ENCODE measurements at regions not wholly inside any gene's neighbourhood (a gene's known extent, or its start where the extent isn't known, plus 50 kb on each side); places are given as distances from the start of the nearest gene placed in this dataset.
"Not testable (repeated sequence)": the region's sequence is repeated elsewhere in the genome, so short reads cannot be mapped to it uniquely, and the experiment has no call there.

DNA sequence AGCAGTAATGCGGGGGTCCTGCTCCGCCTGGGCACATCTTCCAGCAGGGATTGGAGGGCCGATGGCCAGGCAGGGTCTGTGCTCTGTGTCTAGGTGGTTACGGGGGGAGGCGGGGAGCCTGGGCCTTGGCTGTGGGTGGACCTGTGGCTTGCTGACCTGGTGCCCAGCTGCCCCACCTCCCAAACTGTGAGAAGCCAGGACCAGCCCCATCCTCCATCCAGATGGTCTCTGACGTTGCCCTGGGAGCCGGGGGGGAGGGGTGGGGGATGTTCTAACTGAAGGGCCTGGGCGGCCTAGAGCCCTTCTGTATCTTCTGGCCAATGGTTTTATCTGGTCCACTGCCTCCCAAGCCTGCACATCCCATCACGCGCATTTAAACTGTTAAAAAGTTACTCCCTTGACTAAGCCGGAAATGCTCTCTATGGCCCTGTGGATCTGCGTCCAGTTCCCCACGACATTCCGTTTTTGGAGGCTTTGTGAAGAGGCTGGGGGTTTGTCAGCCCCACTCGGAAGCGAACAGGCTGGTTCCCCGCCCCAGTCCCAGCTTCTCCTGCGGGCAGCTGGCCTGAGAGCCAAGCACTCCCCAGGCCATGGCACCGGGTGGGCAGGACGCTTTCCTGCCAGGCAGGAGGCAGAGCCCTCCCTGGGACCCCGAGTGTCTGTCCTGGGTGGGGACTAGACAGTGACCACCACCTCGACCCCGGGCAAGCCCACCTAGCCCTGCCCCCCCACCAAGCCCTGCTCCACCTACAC, 143.6 kb downstream of the IGLL1 start:
- not testable (repeated sequence) for H2AFZ ChIP-seq (ENCODE audit: low read length, unreplicated experiment); H3K79me2 ChIP-seq (ENCODE audit: control insufficient read depth, insufficient read depth, low read length, unreplicated experiment); H3K27ac ChIP-seq (ENCODE audit: low read depth, low read length); H3K4me3 ChIP-seq (ENCODE audit: low read depth, low read length); H3K4me1 ChIP-seq (ENCODE audit: control insufficient read depth, insufficient read depth, low read length, unreplicated experiment); H3K36me3 ChIP-seq (ENCODE audit: insufficient read depth, low read length); H3K27me3 ChIP-seq (ENCODE audit: insufficient read depth, low read length)

DNA sequence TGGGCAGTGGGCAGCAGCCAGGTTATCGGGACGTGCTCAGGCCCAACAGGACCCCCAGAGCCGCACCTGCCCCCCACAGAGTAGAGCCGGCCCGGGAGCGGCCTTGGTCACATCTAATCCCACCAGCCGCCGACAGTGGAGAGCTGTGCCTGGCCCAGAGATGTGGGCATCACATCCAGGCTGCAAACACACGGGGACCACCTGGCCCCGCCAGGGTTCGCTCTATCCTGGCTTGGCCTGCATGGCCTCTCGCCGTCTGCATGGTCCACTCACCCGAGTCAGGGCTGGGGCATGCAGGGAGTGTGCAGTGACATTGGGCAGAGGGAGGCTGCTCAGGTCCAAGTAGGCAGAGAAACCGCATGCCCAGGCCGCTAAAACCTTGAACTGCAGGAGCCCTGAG, 144.9 kb downstream of the IGLL1 start:
- H3K27ac ChIP-seq (ENCODE audit: low read depth, low read length); H3K27me3 ChIP-seq (ENCODE audit: insufficient read depth, low read length); H3K79me2 ChIP-seq (ENCODE audit: control insufficient read depth, insufficient read depth, low read length, unreplicated experiment); H3K4me1 ChIP-seq (ENCODE audit: control insufficient read depth, insufficient read depth, low read length, unreplicated experiment); H3K4me3 ChIP-seq (ENCODE audit: low read depth, low read length); H2AFZ ChIP-seq (ENCODE audit: low read length, unreplicated experiment); H3K36me3 ChIP-seq (ENCODE audit: insufficient read depth, low read length): not testable (repeated sequence)

DNA sequence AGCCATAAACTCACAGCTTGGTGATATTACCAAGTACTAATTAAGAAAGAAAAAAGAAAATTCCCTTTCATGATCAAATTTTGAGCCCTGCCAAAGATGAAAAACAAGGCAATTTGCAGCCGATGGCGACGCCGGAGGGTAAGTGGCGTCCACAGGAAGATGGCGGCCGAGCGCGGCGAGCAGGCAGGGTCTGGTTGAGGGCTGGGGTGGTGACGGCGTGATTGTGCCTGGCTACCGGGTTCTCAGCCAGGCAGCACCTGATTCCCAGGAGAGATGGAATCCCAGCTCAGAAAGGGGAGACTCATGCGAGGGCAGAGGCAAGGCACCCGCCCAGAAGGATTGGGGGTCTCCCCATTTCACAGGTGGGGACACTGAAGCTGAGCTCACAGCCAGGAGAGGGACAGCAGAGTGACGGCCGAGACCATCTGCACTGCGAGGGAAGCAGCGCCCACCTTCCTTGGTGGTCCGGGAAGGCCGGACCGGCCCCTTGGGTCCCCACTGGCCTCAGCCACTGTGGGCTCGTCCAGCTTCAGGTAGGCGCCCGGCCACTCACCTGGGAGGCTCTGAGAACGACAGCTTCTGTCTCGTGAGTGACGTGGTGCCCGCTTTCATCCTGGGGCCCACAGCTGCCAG, 145.8 kb downstream of the IGLL1 start:
- H3K79me2 ChIP-seq (ENCODE audit: control insufficient read depth, insufficient read depth, low read length, unreplicated experiment); H2AFZ ChIP-seq (ENCODE audit: low read length, unreplicated experiment); H3K4me1 ChIP-seq (ENCODE audit: control insufficient read depth, insufficient read depth, low read length, unreplicated experiment); H3K36me3 ChIP-seq (ENCODE audit: insufficient read depth, low read length); H3K27ac ChIP-seq (ENCODE audit: low read depth, low read length); H3K27me3 ChIP-seq (ENCODE audit: insufficient read depth, low read length); H3K4me3 ChIP-seq (ENCODE audit: low read depth, low read length): not testable (repeated sequence)

DNA sequence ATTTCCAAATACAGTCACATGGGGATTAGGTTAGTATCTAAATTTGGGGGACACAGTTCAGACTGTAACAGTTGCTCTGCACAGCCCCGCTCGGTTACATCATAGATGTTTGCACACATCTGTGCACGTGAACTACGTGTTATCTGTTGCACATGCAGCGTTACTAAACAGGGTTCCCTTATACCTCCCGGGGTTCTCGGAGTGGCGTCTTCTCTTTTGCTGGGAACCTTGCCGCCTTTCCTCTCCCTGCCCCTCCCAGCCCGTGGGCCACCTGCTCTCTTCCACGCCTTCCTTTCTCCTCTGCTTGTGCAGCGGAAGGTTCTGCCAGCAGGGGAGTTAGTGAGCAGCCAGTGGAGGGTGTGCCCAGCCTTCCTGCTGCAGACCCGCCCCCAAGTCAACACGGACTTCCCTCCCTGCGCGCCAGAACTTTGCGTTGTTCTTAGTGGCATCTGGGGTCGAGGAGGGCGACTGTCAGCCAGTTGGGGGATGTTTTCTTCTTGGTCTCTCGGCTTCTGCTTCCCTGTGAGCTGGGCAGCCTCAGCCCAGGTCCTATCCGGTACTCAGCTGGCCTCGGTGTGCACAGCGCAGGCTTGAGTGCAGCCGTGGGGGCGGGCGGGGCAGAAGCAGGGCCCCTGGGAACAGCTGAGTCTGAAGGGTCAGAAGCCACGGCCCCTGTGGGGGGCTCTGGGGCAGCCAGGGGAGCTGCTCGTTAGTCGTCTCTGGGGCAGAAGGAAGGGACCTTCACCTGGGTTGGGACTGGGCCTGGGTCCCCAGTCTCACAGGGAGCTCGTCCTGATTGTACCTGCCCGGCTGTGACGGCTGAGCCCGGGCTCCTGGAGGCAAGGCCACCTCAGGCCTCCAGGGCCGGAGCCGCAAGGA, 146.7 kb downstream of the IGLL1 start:
- H3K27ac ChIP-seq (ENCODE audit: low read depth, low read length); H3K27me3 ChIP-seq (ENCODE audit: insufficient read depth, low read length); H3K79me2 ChIP-seq (ENCODE audit: control insufficient read depth, insufficient read depth, low read length, unreplicated experiment); H3K4me1 ChIP-seq (ENCODE audit: control insufficient read depth, insufficient read depth, low read length, unreplicated experiment); H3K36me3 ChIP-seq (ENCODE audit: insufficient read depth, low read length); H2AFZ ChIP-seq (ENCODE audit: low read length, unreplicated experiment); H3K4me3 ChIP-seq (ENCODE audit: low read depth, low read length): not testable (repeated sequence)

DNA sequence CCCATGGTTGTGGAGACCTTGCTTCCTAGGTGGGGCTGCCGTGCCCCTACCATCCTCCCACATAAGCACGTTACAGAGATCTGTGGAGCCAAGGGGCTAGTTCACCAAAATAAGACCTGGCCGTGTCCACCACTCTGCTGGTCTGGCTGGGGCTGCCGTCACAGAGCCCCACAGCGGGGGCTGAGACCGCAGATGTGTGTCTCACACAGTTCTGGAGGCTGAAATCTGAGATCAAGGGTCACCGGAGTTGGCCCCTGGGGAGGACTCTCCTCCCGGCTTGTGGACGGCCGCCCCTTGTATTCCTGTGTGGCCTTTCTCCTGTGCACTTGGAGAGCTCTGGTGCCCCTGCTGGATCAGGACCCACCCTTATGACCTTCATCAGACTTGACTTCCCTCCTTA, 147.4 kb downstream of the IGLL1 start:
- H3K36me3 ChIP-seq (ENCODE audit: insufficient read depth, low read length); H3K79me2 ChIP-seq (ENCODE audit: control insufficient read depth, insufficient read depth, low read length, unreplicated experiment); H3K4me3 ChIP-seq (ENCODE audit: low read depth, low read length); H3K27me3 ChIP-seq (ENCODE audit: insufficient read depth, low read length); H3K4me1 ChIP-seq (ENCODE audit: control insufficient read depth, insufficient read depth, low read length, unreplicated experiment); H2AFZ ChIP-seq (ENCODE audit: low read length, unreplicated experiment); H3K27ac ChIP-seq (ENCODE audit: low read depth, low read length): not testable (repeated sequence)

DNA sequence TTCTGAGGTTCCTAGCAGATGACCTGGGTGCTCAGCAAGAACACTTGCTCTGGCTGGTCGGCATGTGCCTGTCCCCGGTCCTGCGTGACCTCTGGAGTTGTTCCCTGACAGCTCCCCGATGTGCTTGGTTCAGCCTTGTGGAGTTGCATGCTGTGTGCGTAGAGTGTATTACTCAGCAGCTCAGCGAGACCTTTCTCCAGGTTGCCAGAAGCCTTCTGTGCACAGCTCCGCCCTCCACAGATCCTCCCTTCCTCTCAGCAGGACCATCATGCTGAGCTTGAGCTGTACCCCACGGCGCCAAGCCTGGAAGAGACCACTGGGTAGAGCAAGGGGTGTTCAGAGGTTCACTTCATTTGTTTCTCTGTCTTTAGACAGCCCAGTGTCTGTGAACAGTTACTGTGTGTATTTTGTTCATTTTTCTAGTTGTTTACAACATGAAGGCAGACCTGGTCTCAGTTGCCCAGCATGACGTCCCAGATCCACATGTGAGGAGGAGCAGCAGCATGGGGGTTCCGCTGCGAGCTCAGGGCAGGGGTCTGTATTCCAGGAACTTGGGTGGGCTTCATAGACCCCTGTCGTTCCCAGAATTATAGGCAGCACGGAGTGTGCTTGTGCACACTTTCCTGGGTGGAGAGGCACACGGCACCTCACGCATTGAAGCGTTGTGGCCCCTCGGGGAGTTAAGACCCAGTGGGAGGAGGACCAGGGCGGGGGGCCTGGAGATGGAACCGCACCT, 148.6 kb downstream of the IGLL1 start:
- no peak overlapping the region for H3K27ac ChIP-seq (ENCODE audit: low read depth, low read length)
- H2AFZ ChIP-seq (ENCODE audit: low read length, unreplicated experiment) = no peak overlapping the region
- H3K79me2 ChIP-seq (ENCODE audit: control insufficient read depth, insufficient read depth, low read length, unreplicated experiment) = no peaks in the 10 kb centered on the region
- H3K4me3 ChIP-seq (ENCODE audit: low read depth, low read length) = no peak overlapping the region
- no peaks in the 10 kb centered on the region for H3K4me1 ChIP-seq (ENCODE audit: control insufficient read depth, insufficient read depth, low read length, unreplicated experiment)
- H3K27me3 ChIP-seq (ENCODE audit: insufficient read depth, low read length) = peaks cover 4% of the 10 kb centered on the region; the same call in 1 of the 2 replicates
- H3K36me3 ChIP-seq (ENCODE audit: insufficient read depth, low read length) = no peaks in the 10 kb centered on the region

DNA sequence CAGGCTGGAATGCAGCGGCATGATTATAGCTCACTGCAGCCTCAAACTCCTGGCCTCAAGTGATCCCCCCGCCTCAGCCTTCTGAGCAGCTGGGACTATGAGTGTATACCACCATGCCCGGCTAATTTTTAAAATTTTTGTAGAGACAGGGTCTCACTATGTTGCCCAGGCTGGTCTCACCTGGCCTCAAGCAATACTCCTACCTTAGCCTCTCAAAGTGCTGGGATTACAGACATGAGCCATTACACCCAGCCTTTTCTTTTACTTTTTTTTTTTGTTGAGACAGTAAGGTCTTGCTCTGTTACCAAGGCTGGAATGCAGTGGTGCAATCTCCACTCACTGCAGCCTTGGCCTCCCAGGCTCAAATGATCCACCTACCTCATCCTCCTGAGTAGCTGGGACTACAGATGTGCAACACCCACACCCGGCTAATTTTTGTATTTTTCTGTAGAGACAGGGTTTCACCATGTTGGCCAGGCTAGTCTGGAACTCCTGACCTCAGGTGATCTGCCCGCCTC, 155.5 kb downstream of the IGLL1 start:
- not testable (repeated sequence) for H3K36me3 ChIP-seq (ENCODE audit: insufficient read depth, low read length); H2AFZ ChIP-seq (ENCODE audit: low read length, unreplicated experiment); H3K27ac ChIP-seq (ENCODE audit: low read depth, low read length); H3K27me3 ChIP-seq (ENCODE audit: insufficient read depth, low read length); H3K4me3 ChIP-seq (ENCODE audit: low read depth, low read length); H3K4me1 ChIP-seq (ENCODE audit: control insufficient read depth, insufficient read depth, low read length, unreplicated experiment); H3K79me2 ChIP-seq (ENCODE audit: control insufficient read depth, insufficient read depth, low read length, unreplicated experiment)

DNA sequence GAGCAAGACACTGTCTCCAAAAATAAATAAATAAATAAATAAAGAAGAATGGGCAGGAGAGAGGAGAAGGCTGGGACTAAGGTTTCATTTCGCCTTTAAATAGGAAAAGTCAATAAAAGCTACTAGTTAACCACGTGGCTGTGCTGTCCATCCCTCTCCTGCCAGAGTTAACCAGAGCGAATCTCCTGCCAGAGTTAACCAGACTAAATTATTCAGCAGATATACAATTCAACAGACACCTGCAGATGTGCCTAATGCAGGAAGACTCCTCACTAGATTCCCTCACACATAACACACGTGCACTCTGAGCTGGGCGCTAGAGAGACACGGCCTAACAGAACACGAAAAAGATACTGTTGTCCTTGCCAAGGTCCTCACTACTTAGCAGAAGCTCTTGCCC, 156.1 kb downstream of the IGLL1 start:
- Histone ChIP-seq H3K36me3 (ENCODE audit: insufficient read depth, low read length) (no peaks in the 10 kb centered on the region), H3K27ac (ENCODE audit: low read depth, low read length) (no peak overlapping the region), H2AFZ (ENCODE audit: low read length, unreplicated experiment) (no peak overlapping the region), H3K27me3 (ENCODE audit: insufficient read depth, low read length) (no peaks in the 10 kb centered on the region), H3K4me1 (ENCODE audit: control insufficient read depth, insufficient read depth, low read length, unreplicated experiment) (no peaks in the 10 kb centered on the region), H3K4me3 (ENCODE audit: low read depth, low read length) (no peak overlapping the region), H3K79me2 (ENCODE audit: control insufficient read depth, insufficient read depth, low read length, unreplicated experiment) (no peaks in the 10 kb centered on the region)

DNA sequence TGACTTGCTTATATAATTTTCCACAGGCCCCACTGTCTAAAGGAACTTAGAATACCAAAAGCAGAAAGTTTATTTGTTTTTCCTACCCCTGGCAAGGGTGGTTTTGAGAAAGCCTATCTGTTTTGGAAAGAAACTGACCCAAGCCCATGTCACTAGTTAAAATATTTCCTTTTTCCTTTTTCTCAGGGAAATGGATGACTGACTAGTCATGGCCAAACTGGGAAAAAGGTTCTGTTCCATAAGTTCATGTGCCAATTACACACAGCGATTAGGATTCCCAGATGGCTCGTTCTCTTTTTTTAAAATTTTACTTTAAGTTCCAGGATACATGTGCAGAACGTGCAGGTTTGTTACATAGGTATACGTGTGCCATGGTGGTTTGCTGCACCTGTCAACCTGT, 157.8 kb downstream of the IGLL1 start:
- not testable (repeated sequence) for H3K4me1 ChIP-seq (ENCODE audit: control insufficient read depth, insufficient read depth, low read length, unreplicated experiment); H2AFZ ChIP-seq (ENCODE audit: low read length, unreplicated experiment); H3K4me3 ChIP-seq (ENCODE audit: low read depth, low read length); H3K36me3 ChIP-seq (ENCODE audit: insufficient read depth, low read length); H3K79me2 ChIP-seq (ENCODE audit: control insufficient read depth, insufficient read depth, low read length, unreplicated experiment); H3K27me3 ChIP-seq (ENCODE audit: insufficient read depth, low read length); H3K27ac ChIP-seq (ENCODE audit: low read depth, low read length)

DNA sequence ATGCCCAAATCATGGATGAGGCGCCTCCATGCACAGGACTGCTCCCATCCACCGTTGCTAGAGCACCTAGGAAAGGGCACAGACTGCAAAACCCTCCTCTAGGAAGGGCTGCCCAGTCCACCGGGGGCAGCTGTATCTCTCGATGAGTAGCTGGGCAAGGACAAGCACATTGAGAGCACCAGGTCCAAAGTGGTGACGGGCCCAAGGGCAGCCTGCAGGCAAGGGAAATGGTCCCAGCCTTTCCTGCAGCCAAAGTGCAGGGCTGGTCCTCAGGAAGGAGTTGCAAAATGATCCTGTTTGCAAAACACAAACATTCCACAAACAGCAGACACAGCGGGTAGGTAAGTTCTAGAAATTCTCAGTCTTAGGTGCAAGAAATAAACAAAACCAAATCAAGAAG, 158.8 kb downstream of the IGLL1 start:
- not testable (repeated sequence) for H3K4me1 ChIP-seq (ENCODE audit: control insufficient read depth, insufficient read depth, low read length, unreplicated experiment); H3K36me3 ChIP-seq (ENCODE audit: insufficient read depth, low read length)

More for the DNA sequence above, 158.8 kb downstream of the IGLL1 start:
- H3K79me2 ChIP-seq (ENCODE audit: control insufficient read depth, insufficient read depth, low read length, unreplicated experiment); H3K27me3 ChIP-seq (ENCODE audit: insufficient read depth, low read length); H2AFZ ChIP-seq (ENCODE audit: low read length, unreplicated experiment); H3K4me3 ChIP-seq (ENCODE audit: low read depth, low read length); H3K27ac ChIP-seq (ENCODE audit: low read depth, low read length): not testable (repeated sequence)
